ENCODE measurements at regions not wholly inside any gene's neighbourhood (a gene's known extent, or its start where the extent isn't known, plus 50 kb on each side); places are given as distances from the start of the nearest gene placed in this dataset.

GRCh38 chr2:82730811-82731210 is 1728.3 kb downstream of the SUCLG1 start:
- intact Hi-C loops (cut with DNase I) = no loop called here
- DNase-seq (no peak), ATAC-seq (no peak)
- no peak overlapping the region for H3K4me3 ChIP-seq
- no peaks in the 10 kb centered on the region for H3K27me3 ChIP-seq (ENCODE audit: low read depth)
- TF ChIP-seq, protein P1, sequence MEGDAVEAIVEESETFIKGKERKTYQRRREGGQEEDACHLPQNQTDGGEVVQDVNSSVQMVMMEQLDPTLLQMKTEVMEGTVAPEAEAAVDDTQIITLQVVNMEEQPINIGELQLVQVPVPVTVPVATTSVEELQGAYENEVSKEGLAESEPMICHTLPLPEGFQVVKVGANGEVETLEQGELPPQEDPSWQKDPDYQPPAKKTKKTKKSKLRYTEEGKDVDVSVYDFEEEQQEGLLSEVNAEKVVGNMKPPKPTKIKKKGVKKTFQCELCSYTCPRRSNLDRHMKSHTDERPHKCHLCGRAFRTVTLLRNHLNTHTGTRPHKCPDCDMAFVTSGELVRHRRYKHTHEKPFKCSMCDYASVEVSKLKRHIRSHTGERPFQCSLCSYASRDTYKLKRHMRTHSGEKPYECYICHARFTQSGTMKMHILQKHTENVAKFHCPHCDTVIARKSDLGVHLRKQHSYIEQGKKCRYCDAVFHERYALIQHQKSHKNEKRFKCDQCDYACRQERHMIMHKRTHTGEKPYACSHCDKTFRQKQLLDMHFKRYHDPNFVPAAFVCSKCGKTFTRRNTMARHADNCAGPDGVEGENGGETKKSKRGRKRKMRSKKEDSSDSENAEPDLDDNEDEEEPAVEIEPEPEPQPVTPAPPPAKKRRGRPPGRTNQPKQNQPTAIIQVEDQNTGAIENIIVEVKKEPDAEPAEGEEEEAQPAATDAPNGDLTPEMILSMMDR (IDR thresholded peaks at IDR 0.05) = no peak
- H3K27ac ChIP-seq = no peak overlapping the region
- no peaks in the 10 kb centered on the region for H3K9me3 ChIP-seq
- no peaks in the 10 kb centered on the region for H3K36me3 ChIP-seq
- H3K4me1 ChIP-seq = no peaks in the 10 kb centered on the region

DNA sequence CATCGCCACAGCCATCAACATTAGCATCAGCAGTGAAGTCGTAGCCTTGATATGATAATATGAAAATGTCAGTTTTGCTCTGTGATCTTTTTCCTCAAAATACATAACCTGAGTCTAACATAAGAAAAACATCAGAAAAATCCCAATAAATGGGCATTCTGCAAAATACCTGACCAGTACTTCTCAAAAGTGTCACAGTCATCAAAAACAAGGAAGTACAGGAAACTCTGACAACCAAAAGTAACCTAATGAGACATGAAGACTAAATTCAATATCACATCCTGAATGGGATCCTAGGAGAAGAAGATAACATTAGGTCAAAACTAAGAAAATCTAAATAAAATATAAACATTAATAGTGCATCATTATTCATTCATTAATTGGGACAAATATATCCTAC is 1731.0 kb downstream of the SUCLG1 start:
- ATAC-seq (no peak), DNase-seq (no peak)
- Histone ChIP-seq H3K27ac (no peak overlapping the region), H3K4me1 (no peaks in the 10 kb centered on the region), H3K27me3 (ENCODE audit: low read depth) (no peaks in the 10 kb centered on the region), H3K9me3 (no peaks in the 10 kb centered on the region), H3K4me3 (no peak overlapping the region), H3K36me3 (no peaks in the 10 kb centered on the region)
- TF ChIP-seq, protein P1 (IDR thresholded peaks at IDR 0.05) = no peak
- intact Hi-C loops (cut with DNase I) = no loop called here

GRCh38 chr2:82708681-82709080 is 1750.4 kb downstream of the SUCLG1 start:
- H3K36me3 ChIP-seq = no peaks in the 10 kb centered on the region
- intact Hi-C loops (cut with DNase I) = no loop called here
- ATAC-seq = no peak

DNA sequence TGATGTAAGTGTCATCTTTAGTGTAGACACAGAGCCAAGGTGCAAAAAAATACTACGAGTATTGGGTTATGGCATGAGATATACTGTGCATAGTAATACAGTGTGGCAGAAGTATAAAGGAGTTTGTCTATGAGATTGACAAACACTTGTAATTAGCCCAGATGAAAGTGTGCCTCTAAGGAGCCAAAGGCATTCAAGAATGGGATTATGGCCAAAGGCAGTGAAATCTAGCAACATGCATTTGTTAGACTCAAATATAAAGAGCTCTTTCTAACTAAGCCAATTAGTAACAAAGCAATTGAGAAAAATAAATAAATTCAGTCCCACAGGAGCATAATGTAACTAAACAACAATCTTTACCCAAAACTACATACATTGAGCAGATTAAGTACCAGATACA is 1761.8 kb downstream of the SUCLG1 start:
- DNase-seq (no peak), ATAC-seq (no peak)
- Histone ChIP-seq H3K9me3 (peaks cover 5% of the 10 kb centered on the region), H3K27ac (no peak overlapping the region), H3K36me3 (no peaks in the 10 kb centered on the region), H3K4me3 (no peak overlapping the region), H3K27me3 (ENCODE audit: low read depth) (no peaks in the 10 kb centered on the region), H3K4me1 (no peaks in the 10 kb centered on the region)
- intact Hi-C loops (cut with DNase I) = no loop called here
- TF ChIP-seq, protein P1 (IDR thresholded peaks at IDR 0.05) = no peak

More at GRCh38 chr2:82708681-82709080, 1750.4 kb downstream of the SUCLG1 start:
- TF ChIP-seq, protein P1 (IDR thresholded peaks at IDR 0.05) = no peak
- Histone ChIP-seq H3K9me3 (no peaks in the 10 kb centered on the region), H3K4me3 (no peak overlapping the region), H3K27ac (no peak overlapping the region), H3K4me1 (no peaks in the 10 kb centered on the region), H3K27me3 (ENCODE audit: low read depth) (no peaks in the 10 kb centered on the region)
- no peak for DNase-seq

DNA sequence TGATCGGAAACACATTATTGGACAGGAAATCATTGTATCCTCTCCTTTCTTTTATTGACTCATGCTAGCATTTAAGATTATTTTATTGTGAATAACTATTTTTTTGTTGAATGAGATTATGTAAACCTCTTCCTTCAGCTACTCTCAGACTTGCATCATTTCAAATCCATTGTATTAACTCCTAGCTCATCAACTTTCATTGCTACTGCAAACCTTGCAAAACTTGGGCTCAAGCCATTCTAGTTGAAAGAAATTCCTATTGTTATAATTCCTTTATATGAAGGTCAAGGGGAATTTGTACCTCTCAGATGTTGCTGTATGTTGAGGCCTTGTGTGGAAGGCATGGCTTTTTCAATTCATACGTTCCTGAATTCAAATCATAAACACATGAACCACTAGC is 1764.6 kb downstream of the SUCLG1 start:
- ATAC-seq (no peak), DNase-seq (no peak)
- no peaks in the 10 kb centered on the region for H3K36me3 ChIP-seq
- H3K27ac ChIP-seq = no peak overlapping the region
- TF ChIP-seq, protein P1 (IDR thresholded peaks at IDR 0.05) = no peak
- peaks cover 5% of the 10 kb centered on the region for H3K9me3 ChIP-seq
- H3K4me1 ChIP-seq = no peaks in the 10 kb centered on the region
- H3K27me3 ChIP-seq (ENCODE audit: low read depth) = no peaks in the 10 kb centered on the region
- intact Hi-C loops (cut with DNase I) = no loop called here
- H3K4me3 ChIP-seq = no peak overlapping the region
